ENCODE measurements at regions not wholly inside any gene's neighbourhood (a gene's known extent, or its start where the extent isn't known, plus 50 kb on each side); places are given as distances from the start of the nearest gene placed in this dataset.
"Not testable (repeated sequence)": the region's sequence is repeated elsewhere in the genome, so short reads cannot be mapped to it uniquely, and the experiment has no call there.

DNA sequence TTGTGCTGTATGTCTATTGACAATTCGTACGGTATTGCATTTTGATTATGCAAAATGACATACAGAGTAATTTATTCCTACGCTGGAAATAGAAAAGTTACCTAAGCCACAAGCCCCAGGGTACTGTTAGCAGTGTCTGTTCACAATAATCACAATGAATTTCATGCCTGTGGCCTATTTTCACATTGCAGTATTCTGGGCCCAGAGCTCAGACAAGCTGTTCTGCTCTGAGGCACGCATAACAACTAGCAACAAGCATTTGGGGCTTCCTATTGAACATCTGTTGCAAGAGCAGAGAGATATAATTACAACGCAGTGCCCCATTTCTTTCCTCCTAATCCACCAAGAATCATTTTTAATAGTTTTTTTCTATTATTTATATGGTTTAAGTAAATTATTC, 158.9 kb upstream of the SGCG start:
- no peak overlapping the region for H3K4me3 ChIP-seq (ENCODE audit: low read length)
- DNase-seq (ENCODE audit: low read depth): no peak
- TF ChIP-seq, protein P1, sequence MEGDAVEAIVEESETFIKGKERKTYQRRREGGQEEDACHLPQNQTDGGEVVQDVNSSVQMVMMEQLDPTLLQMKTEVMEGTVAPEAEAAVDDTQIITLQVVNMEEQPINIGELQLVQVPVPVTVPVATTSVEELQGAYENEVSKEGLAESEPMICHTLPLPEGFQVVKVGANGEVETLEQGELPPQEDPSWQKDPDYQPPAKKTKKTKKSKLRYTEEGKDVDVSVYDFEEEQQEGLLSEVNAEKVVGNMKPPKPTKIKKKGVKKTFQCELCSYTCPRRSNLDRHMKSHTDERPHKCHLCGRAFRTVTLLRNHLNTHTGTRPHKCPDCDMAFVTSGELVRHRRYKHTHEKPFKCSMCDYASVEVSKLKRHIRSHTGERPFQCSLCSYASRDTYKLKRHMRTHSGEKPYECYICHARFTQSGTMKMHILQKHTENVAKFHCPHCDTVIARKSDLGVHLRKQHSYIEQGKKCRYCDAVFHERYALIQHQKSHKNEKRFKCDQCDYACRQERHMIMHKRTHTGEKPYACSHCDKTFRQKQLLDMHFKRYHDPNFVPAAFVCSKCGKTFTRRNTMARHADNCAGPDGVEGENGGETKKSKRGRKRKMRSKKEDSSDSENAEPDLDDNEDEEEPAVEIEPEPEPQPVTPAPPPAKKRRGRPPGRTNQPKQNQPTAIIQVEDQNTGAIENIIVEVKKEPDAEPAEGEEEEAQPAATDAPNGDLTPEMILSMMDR (conservative IDR thresholded peaks at IDR 0.05; ENCODE audit: low read length): no peak

DNA sequence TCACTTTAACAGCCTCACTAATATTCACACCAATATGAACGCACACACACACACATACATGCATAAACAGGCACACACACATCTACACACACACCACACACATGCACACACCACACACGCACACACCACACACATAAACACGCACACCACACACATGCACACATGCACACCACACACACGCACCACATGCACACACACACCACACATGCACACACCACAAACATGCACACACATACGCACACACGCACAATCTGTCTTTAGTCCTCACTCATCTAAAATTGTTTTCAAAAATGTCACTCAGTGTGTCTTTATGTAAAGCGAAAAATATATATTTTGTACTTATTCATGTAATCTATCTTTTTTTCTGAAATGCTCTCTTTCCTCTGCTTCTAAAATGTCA, 158.1 kb upstream of the SGCG start:
- DNase-seq (ENCODE audit: low read depth): no peak
- H3K4me3 ChIP-seq (ENCODE audit: low read length): no peak overlapping the region
- TF ChIP-seq, protein P1 (conservative IDR thresholded peaks at IDR 0.05; ENCODE audit: low read length): no peak

DNA sequence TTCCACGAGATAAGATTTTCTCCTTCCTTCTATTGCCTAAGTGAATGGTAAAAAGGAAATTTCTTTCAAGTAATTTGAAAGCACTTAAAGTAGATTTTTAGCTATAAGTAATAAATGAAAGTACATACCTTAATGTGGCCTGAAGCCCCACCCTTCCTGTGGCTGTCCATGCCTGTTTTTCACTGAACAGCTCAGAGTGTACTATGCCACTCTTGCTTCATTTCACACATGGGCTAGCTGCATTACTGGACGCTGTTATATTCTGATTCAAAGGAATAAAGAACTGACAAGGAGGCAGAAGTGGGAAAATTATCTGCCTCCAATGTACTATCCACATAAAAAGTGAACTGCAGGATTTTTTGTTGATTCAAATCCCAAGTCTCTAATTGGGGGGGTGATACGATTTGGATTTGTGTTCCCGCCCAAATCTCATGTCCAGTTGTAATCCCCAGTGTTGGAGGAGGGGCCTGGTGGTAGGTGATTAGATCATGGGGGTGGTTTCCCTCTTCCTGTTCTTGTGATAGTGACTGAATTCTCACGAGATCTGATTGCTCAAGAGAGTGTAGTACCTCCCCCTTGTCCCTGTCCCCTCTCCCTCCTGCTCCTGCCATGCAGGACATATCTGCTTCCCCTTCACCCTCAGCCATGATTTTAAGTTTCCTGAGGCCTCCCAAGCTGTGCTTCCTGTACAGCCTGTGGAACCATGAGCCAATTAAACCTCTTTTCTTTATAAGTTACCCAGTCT, 154.7 kb upstream of the SGCG start:
- no peak for DNase-seq (ENCODE audit: low read depth)
- TF ChIP-seq, protein P1 (conservative IDR thresholded peaks at IDR 0.05; ENCODE audit: low read length): no peak
- H3K4me3 ChIP-seq (ENCODE audit: low read length): no peak overlapping the region

DNA sequence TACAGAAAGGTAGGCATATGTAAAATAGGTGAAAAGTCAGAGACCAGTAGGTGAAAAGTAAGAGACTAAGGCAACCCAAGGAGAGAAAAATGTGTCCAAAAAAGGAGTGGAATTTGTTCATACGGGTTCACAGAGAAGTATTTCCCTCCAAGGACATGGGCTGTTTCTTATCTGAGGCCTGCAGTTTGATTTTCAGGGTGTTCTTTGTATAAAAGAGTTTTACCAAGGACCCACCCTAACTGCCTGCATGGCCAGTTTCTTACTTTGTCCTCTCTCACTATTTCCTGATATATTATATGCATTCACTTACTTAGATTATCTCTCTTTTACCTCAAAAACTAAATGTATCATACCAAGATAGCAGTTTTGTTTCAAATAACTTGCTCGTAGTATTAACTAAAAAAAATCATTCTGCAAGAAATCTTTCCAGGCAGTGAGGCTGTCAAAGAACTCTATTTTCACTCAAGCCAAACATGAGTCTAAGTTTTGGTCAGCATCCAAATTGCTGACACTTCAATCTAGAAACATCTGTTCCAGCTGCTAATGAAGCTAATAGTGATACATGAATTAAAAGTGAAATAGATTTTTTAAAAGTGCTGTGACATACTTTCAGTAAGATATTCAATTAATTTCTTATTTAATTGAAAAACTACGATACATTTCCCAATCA, 141.4 kb upstream of the SGCG start:
- DNase-seq (ENCODE audit: low read depth): no peak
- no peak overlapping the region for H3K4me3 ChIP-seq (ENCODE audit: low read length)
- TF ChIP-seq, protein P1 (conservative IDR thresholded peaks at IDR 0.05; ENCODE audit: low read length): no peak

DNA sequence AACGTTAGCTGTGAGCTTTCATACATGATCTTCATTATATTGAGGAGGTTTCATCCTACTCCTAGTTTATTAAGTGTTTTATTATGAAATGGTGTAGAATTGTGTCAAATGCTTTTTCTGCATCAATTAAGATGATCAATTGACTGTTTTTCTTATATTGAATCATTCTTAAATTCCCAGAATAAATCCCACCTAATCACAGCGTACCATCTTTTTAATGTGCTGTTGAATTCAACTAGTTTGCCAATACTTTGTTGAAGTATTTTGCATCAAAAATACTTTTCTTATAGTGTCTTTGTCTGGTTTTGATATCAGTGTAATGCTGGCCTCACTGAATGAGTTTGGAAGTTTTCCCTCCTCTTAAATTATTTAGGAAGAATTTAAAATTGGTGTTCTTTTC, 138.6 kb upstream of the SGCG start:
- no peak for DNase-seq (ENCODE audit: low read depth)

DNA sequence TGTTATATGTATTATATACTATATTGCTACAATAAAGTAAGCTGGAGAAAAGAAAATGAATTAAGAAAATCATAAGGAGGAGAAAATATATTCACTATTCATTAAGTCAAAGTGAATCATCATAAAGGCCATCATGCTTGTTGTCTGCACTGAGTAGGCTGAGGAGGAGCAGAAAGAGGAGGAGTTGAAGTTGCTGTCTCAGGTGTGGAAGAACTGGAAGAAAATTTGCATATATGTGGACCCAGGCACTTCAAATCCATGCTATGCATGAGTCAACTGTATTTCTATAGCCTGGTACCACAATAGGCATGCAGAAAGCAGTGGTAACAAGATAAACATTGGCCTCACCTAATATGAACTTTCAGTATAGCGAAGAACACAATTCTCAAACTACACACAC, 135.9 kb upstream of the SGCG start:
- H3K4me3 ChIP-seq (ENCODE audit: low read length): no peak overlapping the region
- TF ChIP-seq, protein P1 (conservative IDR thresholded peaks at IDR 0.05; ENCODE audit: low read length): no peak
- no peak for DNase-seq (ENCODE audit: low read depth)

More for the DNA sequence above, 138.6 kb upstream of the SGCG start:
- TF ChIP-seq, protein P1 (conservative IDR thresholded peaks at IDR 0.05; ENCODE audit: low read length): no peak
- H3K4me3 ChIP-seq (ENCODE audit: low read length): no peak overlapping the region

DNA sequence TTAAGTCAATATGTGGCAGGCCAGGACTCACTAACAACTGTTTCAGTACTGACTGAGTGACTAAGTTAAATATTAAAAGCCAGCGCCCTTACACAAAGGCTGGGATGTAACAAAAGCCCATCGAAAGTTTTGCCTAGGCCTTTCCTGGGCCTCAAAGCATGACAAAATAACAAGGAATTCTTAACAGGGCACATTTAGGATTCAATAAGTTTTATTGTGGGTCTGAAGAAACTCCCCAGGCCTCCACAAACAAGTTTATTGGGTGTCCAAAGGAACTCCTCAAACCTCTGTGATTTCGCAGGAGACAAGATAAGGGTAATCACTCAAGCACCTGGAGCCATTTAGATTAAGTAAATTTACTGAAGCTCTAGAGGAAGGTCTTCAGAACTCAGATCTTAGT, 130.7 kb upstream of the SGCG start:
- no peak for DNase-seq (ENCODE audit: low read depth)
- H3K4me3 ChIP-seq (ENCODE audit: low read length): no peak overlapping the region
- TF ChIP-seq, protein P1 (conservative IDR thresholded peaks at IDR 0.05; ENCODE audit: low read length): no peak

DNA sequence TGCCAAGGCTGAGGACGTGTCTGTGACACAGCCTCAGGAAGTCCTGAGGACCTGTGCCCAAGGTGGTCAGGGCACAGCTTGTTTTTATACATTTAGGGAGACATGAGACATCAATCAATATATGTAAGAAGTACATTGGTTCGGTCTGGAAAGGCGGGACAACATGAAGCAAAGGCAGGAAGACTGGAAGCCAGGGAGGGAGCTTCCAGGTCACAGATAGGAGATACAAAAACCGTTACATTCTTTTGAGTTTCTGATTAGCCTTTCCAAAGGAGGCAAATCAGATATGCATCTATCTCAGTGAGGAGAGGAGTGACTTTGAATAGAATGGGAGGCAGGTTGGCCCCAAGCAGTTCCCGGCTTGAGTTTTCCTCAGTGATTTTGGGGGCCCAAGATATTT, 127.1 kb upstream of the SGCG start:
- not testable (repeated sequence) for H3K4me3 ChIP-seq (ENCODE audit: low read length); DNase-seq (ENCODE audit: low read depth)

Measured in AG10803 (cell line).